ENCODE measurements at regions not wholly inside any gene's neighbourhood (a gene's known extent, or its start where the extent isn't known, plus 50 kb on each side); places are given as distances from the start of the nearest gene placed in this dataset.

DNA sequence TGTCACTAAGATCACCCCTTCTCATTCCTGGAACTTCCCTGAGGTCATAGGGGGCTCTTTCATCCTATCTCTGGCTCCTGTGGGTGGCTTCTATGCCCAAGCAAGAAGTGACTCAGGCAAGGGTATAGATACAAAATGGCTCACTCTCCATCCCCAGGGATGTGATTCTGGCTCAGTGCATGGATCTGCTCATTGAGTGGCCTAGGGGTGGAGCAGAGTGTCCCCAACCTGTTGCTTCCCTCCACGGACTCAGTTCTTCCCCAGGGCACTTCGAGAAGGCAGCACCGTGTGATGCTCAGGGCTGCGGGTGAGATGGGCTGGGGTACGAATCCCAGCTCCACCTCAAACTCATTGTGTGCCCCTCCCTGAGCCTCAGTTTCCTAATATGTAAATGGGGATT is 136.4 kb downstream of the PTPRS start:
- H3K27ac ChIP-seq = no peak overlapping the region
- TF ChIP-seq, protein P1, sequence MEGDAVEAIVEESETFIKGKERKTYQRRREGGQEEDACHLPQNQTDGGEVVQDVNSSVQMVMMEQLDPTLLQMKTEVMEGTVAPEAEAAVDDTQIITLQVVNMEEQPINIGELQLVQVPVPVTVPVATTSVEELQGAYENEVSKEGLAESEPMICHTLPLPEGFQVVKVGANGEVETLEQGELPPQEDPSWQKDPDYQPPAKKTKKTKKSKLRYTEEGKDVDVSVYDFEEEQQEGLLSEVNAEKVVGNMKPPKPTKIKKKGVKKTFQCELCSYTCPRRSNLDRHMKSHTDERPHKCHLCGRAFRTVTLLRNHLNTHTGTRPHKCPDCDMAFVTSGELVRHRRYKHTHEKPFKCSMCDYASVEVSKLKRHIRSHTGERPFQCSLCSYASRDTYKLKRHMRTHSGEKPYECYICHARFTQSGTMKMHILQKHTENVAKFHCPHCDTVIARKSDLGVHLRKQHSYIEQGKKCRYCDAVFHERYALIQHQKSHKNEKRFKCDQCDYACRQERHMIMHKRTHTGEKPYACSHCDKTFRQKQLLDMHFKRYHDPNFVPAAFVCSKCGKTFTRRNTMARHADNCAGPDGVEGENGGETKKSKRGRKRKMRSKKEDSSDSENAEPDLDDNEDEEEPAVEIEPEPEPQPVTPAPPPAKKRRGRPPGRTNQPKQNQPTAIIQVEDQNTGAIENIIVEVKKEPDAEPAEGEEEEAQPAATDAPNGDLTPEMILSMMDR (conservative IDR thresholded peaks at IDR 0.05) = no peak

All from VCaP (cell line).